ENCODE measurements at regions not wholly inside any gene's neighbourhood (a gene's known extent, or its start where the extent isn't known, plus 50 kb on each side); places are given as distances from the start of the nearest gene placed in this dataset.

DNA sequence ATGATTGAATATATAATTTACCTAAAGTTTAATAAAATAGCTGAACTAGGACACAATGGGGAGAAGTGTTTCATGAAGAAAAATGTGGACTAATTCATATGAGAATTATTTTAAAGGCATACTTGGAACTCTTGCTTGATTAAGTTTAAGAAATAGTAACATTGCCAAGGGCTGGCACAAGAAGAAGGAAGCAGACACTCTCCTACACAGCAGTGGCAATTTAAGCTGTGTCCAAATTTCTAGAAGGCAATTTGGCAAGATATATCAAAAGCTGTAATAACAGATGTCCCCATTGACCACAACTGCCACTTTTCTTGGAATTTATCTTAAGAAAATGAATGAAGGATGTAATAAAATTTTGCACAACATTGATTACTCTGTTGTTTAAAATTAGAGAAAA is 209.5 kb upstream of the S100G start:
- Histone ChIP-seq H3K4me1 (ENCODE audit: control insufficient read depth, insufficient read depth, low read length) (peaks cover 18% of the 10 kb centered on the region), H3K9me3 (ENCODE audit: control insufficient read depth, insufficient read depth, low read depth, low read length) (no peaks in the 10 kb centered on the region), H3K4me3 (ENCODE audit: low read depth, low read length) (no peak overlapping the region), H3K27ac (ENCODE audit: low read depth, low read length) (no peak overlapping the region), H3K9ac (ENCODE audit: low read length) (no peak overlapping the region), H3K36me3 (ENCODE audit: control insufficient read depth, insufficient read depth, low read length) (no peaks in the 10 kb centered on the region), H3K27me3 (ENCODE audit: control insufficient read depth, insufficient read depth, low read length) (no peaks in the 10 kb centered on the region)

DNA sequence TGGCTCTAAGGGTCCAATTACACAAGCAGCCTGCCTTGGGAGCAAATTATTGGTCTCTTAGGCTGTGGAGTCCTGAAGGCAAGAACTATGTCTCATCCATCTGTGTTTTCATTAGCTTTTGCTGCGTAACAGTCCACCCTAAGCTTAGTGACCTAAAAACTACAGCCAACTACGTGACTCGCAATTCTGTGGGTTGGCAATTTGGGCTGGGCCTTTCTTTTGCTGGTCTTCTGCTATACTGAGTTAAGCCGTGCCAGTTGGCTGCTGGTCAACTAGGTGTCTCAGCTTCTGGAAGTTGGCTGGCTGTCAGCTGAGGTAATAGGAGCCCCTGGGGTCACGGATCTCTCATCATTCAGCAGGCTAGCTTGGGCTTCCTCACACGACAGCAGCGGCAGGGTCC is 205.6 kb upstream of the S100G start:
- Histone ChIP-seq H3K4me1 (ENCODE audit: control insufficient read depth, insufficient read depth, low read length) (peaks cover 30% of the 10 kb centered on the region), H3K9me3 (ENCODE audit: control insufficient read depth, insufficient read depth, low read depth, low read length) (no peaks in the 10 kb centered on the region), H3K27ac (ENCODE audit: low read depth, low read length) (no peak overlapping the region), H3K27me3 (ENCODE audit: control insufficient read depth, insufficient read depth, low read length) (no peaks in the 10 kb centered on the region), H3K9ac (ENCODE audit: low read length) (no peak overlapping the region), H3K4me3 (ENCODE audit: low read depth, low read length) (no peak overlapping the region), H3K36me3 (ENCODE audit: control insufficient read depth, insufficient read depth, low read length) (no peaks in the 10 kb centered on the region)

DNA sequence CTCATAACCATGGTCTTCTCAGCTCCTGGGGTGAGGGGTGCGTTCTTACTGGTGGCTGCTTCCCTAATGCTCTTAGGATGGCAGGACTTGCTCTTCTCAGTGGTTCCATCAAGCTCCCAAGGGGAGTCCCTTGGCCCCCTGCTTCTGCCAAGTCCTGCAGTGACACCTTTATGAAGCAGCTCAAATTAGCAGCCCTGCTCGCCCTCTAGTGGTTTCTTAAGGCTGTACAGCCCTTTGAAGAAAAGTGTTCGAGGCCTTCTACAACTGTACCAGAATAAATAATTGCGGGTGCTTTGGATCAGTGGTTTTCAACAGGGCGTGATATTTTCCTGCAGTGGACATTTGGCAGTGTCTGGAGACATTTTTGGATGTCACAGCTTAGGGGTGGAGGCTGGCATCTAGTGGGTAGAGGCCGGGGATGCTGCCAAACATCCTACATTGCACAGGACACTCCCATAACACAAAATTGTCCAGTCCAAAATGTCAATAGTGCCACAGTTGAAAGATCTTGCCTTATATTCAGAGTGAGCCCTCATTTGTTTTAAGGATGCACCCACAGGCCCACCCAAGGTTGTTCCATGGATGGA is 204.7 kb upstream of the S100G start:
- H3K4me3 ChIP-seq (ENCODE audit: low read depth, low read length): no peak overlapping the region
- no peaks in the 10 kb centered on the region for H3K27me3 ChIP-seq (ENCODE audit: control insufficient read depth, insufficient read depth, low read length)
- H3K9me3 ChIP-seq (ENCODE audit: control insufficient read depth, insufficient read depth, low read depth, low read length): no peaks in the 10 kb centered on the region
- H3K27ac ChIP-seq (ENCODE audit: low read depth, low read length): peak overlapping the region; percentile 63
- no peak overlapping the region for H3K9ac ChIP-seq (ENCODE audit: low read length)
- H3K4me1 ChIP-seq (ENCODE audit: control insufficient read depth, insufficient read depth, low read length): peaks cover 30% of the 10 kb centered on the region
- no peaks in the 10 kb centered on the region for H3K36me3 ChIP-seq (ENCODE audit: control insufficient read depth, insufficient read depth, low read length)

DNA sequence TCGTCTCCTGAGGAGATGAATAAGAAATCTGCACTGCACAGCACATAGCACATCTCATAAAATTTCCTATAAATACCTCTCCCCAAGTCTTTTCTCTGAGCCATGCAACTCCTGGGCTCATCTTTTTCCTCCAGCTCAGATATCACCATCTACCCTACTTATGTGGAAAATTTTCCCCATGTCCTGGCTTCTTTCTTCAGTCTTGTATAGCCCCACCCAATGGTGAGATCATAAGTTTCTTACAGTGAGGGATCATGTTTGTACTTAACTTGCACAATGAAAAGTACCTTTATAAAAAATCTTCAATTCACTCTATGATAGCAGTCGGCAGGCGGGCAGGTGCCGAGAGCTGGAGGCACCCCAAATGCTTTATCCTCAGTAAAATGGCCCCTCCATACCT is 198.6 kb upstream of the S100G start:
- no peak overlapping the region for H3K27ac ChIP-seq (ENCODE audit: low read depth, low read length)
- no peak overlapping the region for H3K4me3 ChIP-seq (ENCODE audit: low read depth, low read length)
- H3K36me3 ChIP-seq (ENCODE audit: control insufficient read depth, insufficient read depth, low read length): no peaks in the 10 kb centered on the region
- no peaks in the 10 kb centered on the region for H3K27me3 ChIP-seq (ENCODE audit: control insufficient read depth, insufficient read depth, low read length)
- no peak overlapping the region for H3K9ac ChIP-seq (ENCODE audit: low read length)
- no peaks in the 10 kb centered on the region for H3K9me3 ChIP-seq (ENCODE audit: control insufficient read depth, insufficient read depth, low read depth, low read length)
- peaks cover 18% of the 10 kb centered on the region for H3K4me1 ChIP-seq (ENCODE audit: control insufficient read depth, insufficient read depth, low read length)

DNA sequence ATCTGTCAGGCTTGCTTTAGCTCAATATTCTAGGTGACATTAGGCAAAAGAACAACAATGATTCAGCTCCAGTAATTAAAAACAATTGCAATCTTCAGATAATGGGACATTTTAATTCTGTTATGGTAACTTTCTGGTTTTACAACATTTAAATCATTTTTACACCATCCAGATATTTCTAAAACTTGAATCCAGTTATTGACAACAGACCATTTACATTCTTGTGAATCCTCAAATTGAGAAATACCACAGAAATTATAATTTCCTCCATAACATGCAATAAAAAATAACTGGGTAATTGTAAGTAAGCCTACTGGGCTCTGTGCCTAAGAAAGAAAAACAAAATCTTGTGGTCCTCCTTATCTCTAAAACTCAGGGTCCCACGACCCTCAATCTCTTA is 195.0 kb upstream of the S100G start:
- no peaks in the 10 kb centered on the region for H3K4me1 ChIP-seq (ENCODE audit: control insufficient read depth, insufficient read depth, low read length)
- H3K9me3 ChIP-seq (ENCODE audit: control insufficient read depth, insufficient read depth, low read depth, low read length): no peaks in the 10 kb centered on the region
- H3K4me3 ChIP-seq (ENCODE audit: low read depth, low read length): no peak overlapping the region
- H3K9ac ChIP-seq (ENCODE audit: low read length): no peak overlapping the region
- H3K27me3 ChIP-seq (ENCODE audit: control insufficient read depth, insufficient read depth, low read length): no peaks in the 10 kb centered on the region
- no peaks in the 10 kb centered on the region for H3K36me3 ChIP-seq (ENCODE audit: control insufficient read depth, insufficient read depth, low read length)
- no peak overlapping the region for H3K27ac ChIP-seq (ENCODE audit: low read depth, low read length)

DNA sequence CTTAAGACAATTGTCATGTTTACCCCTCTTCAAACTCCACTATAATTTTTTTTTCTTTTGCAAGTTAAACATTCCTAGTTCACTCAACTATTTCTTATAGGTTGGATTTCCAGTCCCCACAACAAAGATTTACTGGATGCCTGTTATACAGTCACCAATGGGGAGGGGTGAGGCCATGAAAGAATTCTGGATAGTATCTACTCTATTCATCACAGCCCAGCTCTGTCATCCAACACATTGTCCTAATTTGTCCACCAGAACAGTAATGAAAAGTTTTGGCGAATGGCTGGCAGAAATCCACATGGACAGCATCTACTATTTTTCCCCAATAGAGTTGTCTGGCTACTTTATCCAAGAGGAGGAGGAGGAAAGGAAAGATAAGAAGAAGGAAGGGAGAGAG is 192.7 kb upstream of the S100G start:
- H3K27me3 ChIP-seq (ENCODE audit: control insufficient read depth, insufficient read depth, low read length): no peaks in the 10 kb centered on the region
- H3K4me3 ChIP-seq (ENCODE audit: low read depth, low read length): no peak overlapping the region
- H3K4me1 ChIP-seq (ENCODE audit: control insufficient read depth, insufficient read depth, low read length): no peaks in the 10 kb centered on the region
- no peak overlapping the region for H3K9ac ChIP-seq (ENCODE audit: low read length)
- no peaks in the 10 kb centered on the region; the same call in 1 of the 2 replicates for H3K36me3 ChIP-seq (ENCODE audit: control insufficient read depth, insufficient read depth, low read length)
- H3K9me3 ChIP-seq (ENCODE audit: control insufficient read depth, insufficient read depth, low read depth, low read length): no peaks in the 10 kb centered on the region
- H3K27ac ChIP-seq (ENCODE audit: low read depth, low read length): no peak overlapping the region

DNA sequence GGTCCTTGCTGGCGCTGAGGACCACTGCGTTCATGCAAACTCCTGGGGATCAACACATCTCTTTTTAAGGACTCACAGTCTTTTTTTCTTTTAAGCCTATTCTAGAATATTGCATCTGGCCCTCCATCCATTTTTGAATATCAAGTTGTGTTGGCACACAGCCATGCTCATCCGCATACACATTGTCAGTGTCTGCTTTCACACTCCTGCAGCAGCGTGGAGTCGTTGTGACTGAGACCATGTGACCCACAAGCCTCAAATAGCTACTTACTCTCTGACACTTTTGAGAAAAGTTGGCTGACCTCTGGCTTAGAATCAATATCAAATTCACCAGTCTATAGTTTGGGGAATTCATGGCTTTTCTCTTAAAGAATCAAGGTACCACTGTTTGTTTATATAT is 191.8 kb upstream of the S100G start:
- H3K36me3 ChIP-seq (ENCODE audit: control insufficient read depth, insufficient read depth, low read length): no peaks in the 10 kb centered on the region; the same call in 1 of the 2 replicates
- no peaks in the 10 kb centered on the region for H3K9me3 ChIP-seq (ENCODE audit: control insufficient read depth, insufficient read depth, low read depth, low read length)
- no peak overlapping the region for H3K9ac ChIP-seq (ENCODE audit: low read length)
- peaks cover 5% of the 10 kb centered on the region; the same call in 1 of the 2 replicates for H3K4me1 ChIP-seq (ENCODE audit: control insufficient read depth, insufficient read depth, low read length)
- no peaks in the 10 kb centered on the region for H3K27me3 ChIP-seq (ENCODE audit: control insufficient read depth, insufficient read depth, low read length)
- H3K4me3 ChIP-seq (ENCODE audit: low read depth, low read length): no peak overlapping the region
- H3K27ac ChIP-seq (ENCODE audit: low read depth, low read length): no peak overlapping the region

DNA sequence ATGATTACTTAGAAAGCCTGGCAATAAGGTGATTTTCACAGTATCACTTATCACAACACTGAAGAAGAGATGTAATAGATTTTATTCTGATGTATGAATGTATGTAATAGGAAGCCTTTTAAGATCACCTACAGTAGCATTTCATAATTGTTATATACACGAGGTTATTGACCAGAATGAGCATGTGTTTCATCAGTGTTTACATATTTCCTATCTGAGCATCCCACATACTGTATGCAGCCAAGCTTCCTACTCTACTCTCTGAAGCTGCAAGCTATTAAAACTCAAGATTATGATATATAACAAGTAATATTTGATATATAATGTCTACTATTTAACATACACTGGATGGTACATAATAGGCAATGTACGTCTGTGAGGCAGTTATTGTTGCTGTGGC is 190.9 kb upstream of the S100G start:
- Histone ChIP-seq H3K4me3 (ENCODE audit: low read depth, low read length) (no peak overlapping the region), H3K9ac (ENCODE audit: low read length) (no peak overlapping the region), H3K27ac (ENCODE audit: low read depth, low read length) (no peak overlapping the region), H3K9me3 (ENCODE audit: control insufficient read depth, insufficient read depth, low read depth, low read length) (no peaks in the 10 kb centered on the region), H3K4me1 (ENCODE audit: control insufficient read depth, insufficient read depth, low read length) (peaks cover 13% of the 10 kb centered on the region), H3K27me3 (ENCODE audit: control insufficient read depth, insufficient read depth, low read length) (no peaks in the 10 kb centered on the region), H3K36me3 (ENCODE audit: control insufficient read depth, insufficient read depth, low read length) (no peaks in the 10 kb centered on the region; the same call in 1 of the 2 replicates)

DNA sequence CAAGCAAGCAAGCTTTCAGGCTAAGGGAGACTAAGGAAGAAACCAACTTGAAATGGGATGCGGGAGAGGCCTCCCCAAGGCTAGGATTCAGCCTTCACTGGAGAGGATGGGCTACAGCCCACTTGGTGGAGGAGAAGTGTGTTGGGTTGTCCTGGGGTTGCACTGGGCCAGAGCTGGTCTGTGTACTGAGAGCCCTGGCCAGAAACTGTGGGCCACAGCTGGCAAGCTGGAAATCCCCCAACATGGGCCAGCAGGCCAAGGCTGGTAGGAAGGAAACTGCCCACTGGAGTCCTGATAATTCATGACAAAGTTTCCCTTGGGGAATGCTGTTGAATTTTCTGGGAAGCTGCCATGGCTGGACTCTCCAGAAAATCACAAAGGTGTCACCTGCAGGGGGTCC is 188.0 kb upstream of the S100G start:
- Histone ChIP-seq H3K4me1 (ENCODE audit: control insufficient read depth, insufficient read depth, low read length) (peaks cover 35% of the 10 kb centered on the region), H3K9me3 (ENCODE audit: control insufficient read depth, insufficient read depth, low read depth, low read length) (no peaks in the 10 kb centered on the region), H3K36me3 (ENCODE audit: control insufficient read depth, insufficient read depth, low read length) (no peaks in the 10 kb centered on the region; the same call in 1 of the 2 replicates), H3K27me3 (ENCODE audit: control insufficient read depth, insufficient read depth, low read length) (no peaks in the 10 kb centered on the region), H3K9ac (ENCODE audit: low read length) (no peak overlapping the region), H3K4me3 (ENCODE audit: low read depth, low read length) (no peak overlapping the region), H3K27ac (ENCODE audit: low read depth, low read length) (no peak overlapping the region)

DNA sequence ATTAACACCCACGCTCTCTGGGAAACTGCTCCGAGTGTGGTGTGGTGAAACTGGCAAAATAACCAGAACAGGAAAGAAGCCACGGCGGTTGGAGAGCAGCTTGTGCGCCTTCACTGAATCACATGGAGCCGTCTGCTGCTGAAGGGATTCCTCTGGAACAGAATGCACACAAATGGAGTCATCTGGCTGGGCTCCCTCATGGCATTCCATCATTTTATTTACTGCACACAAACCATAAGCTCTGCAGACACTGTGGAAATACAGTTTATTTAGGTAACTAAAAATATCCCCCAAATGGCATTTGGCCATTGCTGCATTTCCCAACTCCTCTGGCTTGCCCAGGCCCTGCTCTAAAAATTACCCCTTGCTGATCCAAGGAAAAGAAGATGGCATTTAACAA is 187.0 kb upstream of the S100G start:
- H3K27me3 ChIP-seq (ENCODE audit: control insufficient read depth, insufficient read depth, low read length): no peaks in the 10 kb centered on the region
- no peaks in the 10 kb centered on the region; the same call in 1 of the 2 replicates for H3K36me3 ChIP-seq (ENCODE audit: control insufficient read depth, insufficient read depth, low read length)
- no peak overlapping the region for H3K4me3 ChIP-seq (ENCODE audit: low read depth, low read length)
- H3K27ac ChIP-seq (ENCODE audit: low read depth, low read length): peak overlapping the region; percentile 83; the same call in 1 of the 2 replicates
- no peaks in the 10 kb centered on the region for H3K9me3 ChIP-seq (ENCODE audit: control insufficient read depth, insufficient read depth, low read depth, low read length)
- H3K9ac ChIP-seq (ENCODE audit: low read length): no peak overlapping the region
- H3K4me1 ChIP-seq (ENCODE audit: control insufficient read depth, insufficient read depth, low read length): peaks cover 41% of the 10 kb centered on the region

DNA sequence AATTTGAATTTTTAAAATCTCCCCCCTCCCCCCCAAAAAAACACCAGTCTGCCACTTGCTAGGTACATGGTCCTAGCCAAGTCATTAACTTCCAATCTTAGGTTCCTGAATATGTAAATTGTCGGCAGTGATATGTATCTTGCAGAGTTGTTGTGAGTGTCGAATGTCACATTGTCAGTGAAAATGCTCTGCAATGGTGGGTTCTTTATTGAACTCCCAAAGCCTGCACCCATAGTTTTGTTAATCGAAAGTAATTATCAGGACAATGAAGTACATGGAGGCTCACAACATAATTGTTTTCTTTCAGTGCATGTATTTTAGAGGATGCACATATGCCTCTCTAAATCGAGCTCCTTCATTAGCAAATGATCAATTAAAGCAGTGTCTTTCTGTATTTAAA is 185.6 kb upstream of the S100G start:
- H3K27ac ChIP-seq (ENCODE audit: low read depth, low read length): peak overlapping the region; percentile 83
- peaks cover 41% of the 10 kb centered on the region for H3K4me1 ChIP-seq (ENCODE audit: control insufficient read depth, insufficient read depth, low read length)
- H3K9ac ChIP-seq (ENCODE audit: low read length): no peak overlapping the region
- no peak overlapping the region for H3K4me3 ChIP-seq (ENCODE audit: low read depth, low read length)
- H3K36me3 ChIP-seq (ENCODE audit: control insufficient read depth, insufficient read depth, low read length): no peaks in the 10 kb centered on the region; the same call in 1 of the 2 replicates
- H3K9me3 ChIP-seq (ENCODE audit: control insufficient read depth, insufficient read depth, low read depth, low read length): no peaks in the 10 kb centered on the region
- H3K27me3 ChIP-seq (ENCODE audit: control insufficient read depth, insufficient read depth, low read length): no peaks in the 10 kb centered on the region

Data from HUES6 (cell line).